ENCODE measurements at regions not wholly inside any gene's neighbourhood (a gene's known extent, or its start where the extent isn't known, plus 50 kb on each side); places are given as distances from the start of the nearest gene placed in this dataset.

- DNase-seq: no peak
Measured at GRCh38 chrX:147846676-147847075, 65.0 kb upstream of the FMR1 start.

GRCh38 chrX:147847999-147848398 lies 63.7 kb upstream of the FMR1 start:
- DNase-seq: no peak

GRCh38 chrX:147848543-147849443 lies 62.9 kb upstream of the FMR1 start:
- no peak for DNase-seq

GRCh38 chrX:147850875-147851274 lies 60.8 kb upstream of the FMR1 start:
- no peak for DNase-seq

- no peak for DNase-seq
Measured at GRCh38 chrX:147853701-147854100, 58.0 kb upstream of the FMR1 start.

- DNase-seq: no peak
Measured at GRCh38 chrX:147859666-147860065, 52.1 kb upstream of the FMR1 start.

Measured in NCI-H1694 (cell line).